ENCODE measurements at regions not wholly inside any gene's neighbourhood (a gene's known extent, or its start where the extent isn't known, plus 50 kb on each side); places are given as distances from the start of the nearest gene placed in this dataset.

GRCh38 chr12:77486872-77487271, 343.8 kb upstream of the NAV3 start:
- peaks cover 73% of the 10 kb centered on the region for H3K27me3 ChIP-seq (ENCODE audit: control insufficient read depth, insufficient read depth, low read length, poor library complexity, severe bottlenecking)
- no peaks in the 10 kb centered on the region for H3K36me3 Mint-ChIP-seq (ENCODE audit: low read depth)
- TF ChIP-seq CTCF (conservative IDR thresholded peaks at IDR 0.05): no peak
- no peaks in the 10 kb centered on the region for H3K4me1 ChIP-seq (ENCODE audit: control insufficient read depth, insufficient read depth, low read length)
- peaks cover 4% of the 10 kb centered on the region for H3K4me1 Mint-ChIP-seq
- H3K4me3 ChIP-seq (ENCODE audit: low read length): no peak overlapping the region
- H3K4me3 Mint-ChIP-seq: no peak overlapping the region
- WGBS, 2 experiments (ENCODE audit: insufficient coverage in 1 of 2, insufficient read length in 1 of 2): no CpG with 5 or more reads among the region's 1 CpG
- H3K27ac Mint-ChIP-seq: no peak overlapping the region
- no peak overlapping the region for H3K27ac ChIP-seq (ENCODE audit: low read depth, low read length)
- no peaks in the 10 kb centered on the region for H3K36me3 ChIP-seq (ENCODE audit: control insufficient read depth, insufficient read depth, low read length)
- H3K9me3 ChIP-seq (ENCODE audit: control insufficient read depth, low read length): peaks cover 6% of the 10 kb centered on the region
- peaks cover 69% of the 10 kb centered on the region for H3K27me3 Mint-ChIP-seq (ENCODE audit: insufficient read depth)
- peaks cover 6% of the 10 kb centered on the region for H3K9me3 Mint-ChIP-seq
- DNase-seq: no peak
- no peak overlapping the region for H3K9ac ChIP-seq (ENCODE audit: extremely low read depth, low read length, poor library complexity, severe bottlenecking)

GRCh38 chr12:77485961-77486854, 344.5 kb upstream of the NAV3 start:
- H3K27ac Mint-ChIP-seq: no peak overlapping the region

GRCh38 chr12:77481687-77482086, 349.0 kb upstream of the NAV3 start:
- no peak overlapping the region for H3K9ac ChIP-seq (ENCODE audit: extremely low read depth, low read length, poor library complexity, severe bottlenecking)
- no peaks in the 10 kb centered on the region for H3K9me3 ChIP-seq (ENCODE audit: control insufficient read depth, low read length)
- H3K4me1 Mint-ChIP-seq: peaks cover 4% of the 10 kb centered on the region
- no peak overlapping the region for H3K4me3 ChIP-seq (ENCODE audit: low read length)
- H3K4me3 Mint-ChIP-seq: no peak overlapping the region
- TF ChIP-seq CTCF (conservative IDR thresholded peaks at IDR 0.05): no peak
- H3K36me3 Mint-ChIP-seq (ENCODE audit: low read depth): no peaks in the 10 kb centered on the region
- H3K27ac ChIP-seq (ENCODE audit: low read depth, low read length): no peak overlapping the region
- H3K36me3 ChIP-seq (ENCODE audit: control insufficient read depth, insufficient read depth, low read length): no peaks in the 10 kb centered on the region
- H3K27me3 Mint-ChIP-seq (ENCODE audit: insufficient read depth): peaks cover 30% of the 10 kb centered on the region
- DNase-seq: no peak
- WGBS, 2 experiments (ENCODE audit: insufficient coverage in 1 of 2, insufficient read length in 1 of 2): no CpG with 5 or more reads among the region's 1 CpG
- H3K27me3 ChIP-seq (ENCODE audit: control insufficient read depth, insufficient read depth, low read length, poor library complexity, severe bottlenecking): peaks cover 37% of the 10 kb centered on the region
- no peak overlapping the region for H3K27ac Mint-ChIP-seq
- H3K9me3 Mint-ChIP-seq: no peaks in the 10 kb centered on the region
- H3K4me1 ChIP-seq (ENCODE audit: control insufficient read depth, insufficient read depth, low read length): no peaks in the 10 kb centered on the region

More at GRCh38 chr12:77485961-77486854, 344.5 kb upstream of the NAV3 start:
- no peaks in the 10 kb centered on the region for H3K4me1 ChIP-seq (ENCODE audit: control insufficient read depth, insufficient read depth, low read length)
- no peak overlapping the region for H3K9ac ChIP-seq (ENCODE audit: extremely low read depth, low read length, poor library complexity, severe bottlenecking)
- peaks cover 5% of the 10 kb centered on the region for H3K9me3 Mint-ChIP-seq
- 74 to 84% methylated on average over 2 to 3 of the region's 3 CpGs for WGBS, 2 experiments (ENCODE audit: insufficient coverage in 1 of 2, insufficient read length in 1 of 2)
- H3K27ac ChIP-seq (ENCODE audit: low read depth, low read length): no peak overlapping the region
- H3K9me3 ChIP-seq (ENCODE audit: control insufficient read depth, low read length): peaks cover 5% of the 10 kb centered on the region
- no peak for DNase-seq
- H3K27me3 Mint-ChIP-seq (ENCODE audit: insufficient read depth): peaks cover 62% of the 10 kb centered on the region
- H3K4me3 ChIP-seq (ENCODE audit: low read length): no peak overlapping the region
- no peaks in the 10 kb centered on the region for H3K36me3 Mint-ChIP-seq (ENCODE audit: low read depth)
- H3K27me3 ChIP-seq (ENCODE audit: control insufficient read depth, insufficient read depth, low read length, poor library complexity, severe bottlenecking): peaks cover 71% of the 10 kb centered on the region
- TF ChIP-seq CTCF (conservative IDR thresholded peaks at IDR 0.05): no peak
- peaks cover 4% of the 10 kb centered on the region for H3K4me1 Mint-ChIP-seq
- H3K36me3 ChIP-seq (ENCODE audit: control insufficient read depth, insufficient read depth, low read length): no peaks in the 10 kb centered on the region
- no peak overlapping the region for H3K4me3 Mint-ChIP-seq
